B cell (primary cell): ENCODE measurements at regions not wholly inside any gene's neighbourhood (a gene's known extent, or its start where the extent isn't known, plus 50 kb on each side); places are given as distances from the start of the nearest gene placed in this dataset.

ENCODE experiments used
- ATAC-seq: fragments of 200-7000 bp; cut with Tn5 transposase; one replicate; pipeline ENCODE4 v1.10.0; 2021; ENCODE audit warnings: low read depth, mild to moderate bottlenecking, moderate number of reproducible peaks, moderate library complexity
- CTCF ChIA-PET: fragments of 350-600 bp; sonication (Branson Sonifier 250); formaldehyde crosslinking; loops from one replicate; lab custom pipeline; 2021; ENCODE audit warnings: antibody characterized with exemption, inconsistent platforms; lab: Charles Lee
- POLR2A ChIA-PET: fragments of 350-600 bp; sonication (Branson Sonifier 250); formaldehyde crosslinking; loops from one replicate; lab custom pipeline; 2021; ENCODE audit warnings: antibody characterized with exemption; lab: Charles Lee
- DNase-seq: peaks from one replicate; pipeline ENCODE4 v3.0.0; 2013
- H2AFZ ChIP-seq: 2 replicates; pipeline ENCODE4 v1.6.1; 2012; ENCODE audit warnings: mild to moderate bottlenecking, low read depth, low read length; ENCODE audit not compliant: insufficient read depth, poor library complexity, severe bottlenecking
- H3K27ac ChIP-seq, 2 donors: 1 replicate in 1 of 2; 2 replicates in 1 of 2; pipeline ENCODE4 v1.5.1; 2012 to 2013; ENCODE audit warnings: low read length in 2 of 2, mild to moderate bottlenecking in 2 of 2, moderate library complexity in 1 of 2
- H3K27me3 ChIP-seq, 4 experiments: fragments of 200-600 bp in 1 of 4; sonication (generic) in 1 of 4; replicated peaks in 1 of 4; 1 replicate in 2 of 4; 2 replicates in 2 of 4; pipeline versions ENCODE4 v1.6.1 to v1.7.0; 2013 to 2016; ENCODE audit warnings: low read length in 3 of 4, mild to moderate bottlenecking in 2 of 4, mixed read lengths in 1 of 4, moderate library complexity in 1 of 4; ENCODE audit not compliant: insufficient read depth in 4 of 4, control insufficient read depth in 3 of 4; ENCODE audit errors: control extremely low read depth in 1 of 4
- H3K36me3 ChIP-seq, 2 experiments: replicated peaks in 1 of 2; 1 replicate in 1 of 2; 2 replicates in 1 of 2; pipeline versions ENCODE4 v1.6.1 to v1.7.1; 2013; ENCODE audit warnings: low read length in 1 of 2; ENCODE audit not compliant: insufficient read depth in 2 of 2, control insufficient read depth in 1 of 2; ENCODE audit errors: control extremely low read depth in 1 of 2, extremely low read depth in 1 of 2
- H3K4me1 ChIP-seq, 2 donors: fragments of 200-600 bp in 1 of 2; sonication (generic) in 1 of 2; 1 replicate in 1 of 2; 2 replicates in 1 of 2; pipeline versions ENCODE4 v1.5.1 to v1.6.1; 2013 to 2017; ENCODE audit warnings: low read length in 2 of 2; ENCODE audit not compliant: control insufficient read depth in 2 of 2, insufficient read depth in 2 of 2
- H3K4me2 ChIP-seq: replicated peaks from 2 replicates; pipeline ENCODE3; 2012; ENCODE audit warnings: mild to moderate bottlenecking, low read depth, low read length; ENCODE audit not compliant: poor library complexity, severe bottlenecking
- H3K4me3 ChIP-seq, 5 experiments: fragments of 200-600 bp in 1 of 5; sonication (generic) in 1 of 5; 1 replicate in 3 of 5; 2 replicates in 2 of 5; pipeline versions ENCODE4 v1.5.1 to v1.7.0; 2011 to 2016; ENCODE audit warnings: low read length in 4 of 5, mild to moderate bottlenecking in 4 of 5, low read depth in 2 of 5, control low read depth in 1 of 5, moderate library complexity in 1 of 5; ENCODE audit not compliant: insufficient read depth in 1 of 5; ENCODE audit errors: control extremely low read depth in 1 of 5, extremely low read depth in 1 of 5
- H3K79me2 ChIP-seq: fragments of 200-600 bp; sonication (generic); one replicate; pipeline ENCODE4 v1.6.0; 2016; ENCODE audit warnings: low read length; ENCODE audit not compliant: control insufficient read depth, insufficient read depth
- H3K9ac ChIP-seq: fragments of 200-600 bp; sonication (generic); 2 replicates; pipeline ENCODE4 v1.6.1; 2017; ENCODE audit warnings: mild to moderate bottlenecking, low read length, moderate library complexity
- H3K9me3 ChIP-seq, 3 donors: one replicate each; pipeline versions ENCODE4 v1.6.1 to v1.7.1; 2013; ENCODE audit warnings: low read length in 2 of 3; ENCODE audit not compliant: control insufficient read depth in 2 of 3, insufficient read depth in 1 of 3; ENCODE audit errors: control extremely low read depth in 1 of 3
- H4K20me1 ChIP-seq: 2 replicates; pipeline ENCODE4 v1.6.0; 2012; ENCODE audit warnings: mild to moderate bottlenecking, low read length; ENCODE audit not compliant: insufficient read depth, control insufficient read depth, poor library complexity, severe bottlenecking
- H3K27ac Mint-ChIP-seq: one replicate; pipeline ENCODE4 v1.8.0; 2021; ENCODE audit warnings: mixed read lengths
- H3K27me3 Mint-ChIP-seq: one replicate; pipeline ENCODE4 v1.8.0; 2021; ENCODE audit warnings: mixed read lengths
- H3K4me1 Mint-ChIP-seq: one replicate; pipeline ENCODE4 v1.8.0; 2021; ENCODE audit warnings: mixed read lengths
- H3K4me3 Mint-ChIP-seq: one replicate; pipeline ENCODE4 v1.8.0; 2021; ENCODE audit warnings: mixed read lengths
- H3K9me3 Mint-ChIP-seq: one replicate; pipeline ENCODE4 v1.8.0; 2022; ENCODE audit warnings: mixed read lengths; ENCODE audit not compliant: insufficient read depth
- EZH2 ChIP-seq: IDR thresholded peaks from 2 replicates; pipeline ENCODE4 v1.6.1; 2012; ENCODE audit warnings: borderline replicate concordance, low read depth, mild to moderate bottlenecking, moderate library complexity, low read length; ENCODE audit not compliant: insufficient read depth, poor library complexity, severe bottlenecking
- WGBS: methylation state at CpG from one replicate; pipeline ENCODE4 v1.1.5; 2013; ENCODE audit warnings: missing lambda C conversion rate; ENCODE audit not compliant: insufficient coverage; 5-methylcytosine and 5-hydroxymethylcytosine counted together
- intact Hi-C: fragments of 100-400 bp; cut with micrococcal nuclease; formaldehyde crosslinking; loops from one replicate; pipeline ENCODE4 v1.10.0; 2022
- TF ChIP-seq, protein P1 (sequence below): fragments of 200-600 bp; IDR thresholded peaks from one replicate; pipeline ENCODE4 v1.8.0; 2022; ENCODE audit warnings: antibody characterized with exemption, mild to moderate bottlenecking

GRCh38 chrY:11293392-11293791, 1407.6 kb upstream of the USP9Y start:
- H3K27me3 Mint-ChIP-seq = no peaks in the 10 kb centered on the region
- ChIA-PET CTCF (no interaction called here), POLR2A (no interaction called here)
- no peak for TF ChIP-seq EZH2
- TF ChIP-seq, protein P1, sequence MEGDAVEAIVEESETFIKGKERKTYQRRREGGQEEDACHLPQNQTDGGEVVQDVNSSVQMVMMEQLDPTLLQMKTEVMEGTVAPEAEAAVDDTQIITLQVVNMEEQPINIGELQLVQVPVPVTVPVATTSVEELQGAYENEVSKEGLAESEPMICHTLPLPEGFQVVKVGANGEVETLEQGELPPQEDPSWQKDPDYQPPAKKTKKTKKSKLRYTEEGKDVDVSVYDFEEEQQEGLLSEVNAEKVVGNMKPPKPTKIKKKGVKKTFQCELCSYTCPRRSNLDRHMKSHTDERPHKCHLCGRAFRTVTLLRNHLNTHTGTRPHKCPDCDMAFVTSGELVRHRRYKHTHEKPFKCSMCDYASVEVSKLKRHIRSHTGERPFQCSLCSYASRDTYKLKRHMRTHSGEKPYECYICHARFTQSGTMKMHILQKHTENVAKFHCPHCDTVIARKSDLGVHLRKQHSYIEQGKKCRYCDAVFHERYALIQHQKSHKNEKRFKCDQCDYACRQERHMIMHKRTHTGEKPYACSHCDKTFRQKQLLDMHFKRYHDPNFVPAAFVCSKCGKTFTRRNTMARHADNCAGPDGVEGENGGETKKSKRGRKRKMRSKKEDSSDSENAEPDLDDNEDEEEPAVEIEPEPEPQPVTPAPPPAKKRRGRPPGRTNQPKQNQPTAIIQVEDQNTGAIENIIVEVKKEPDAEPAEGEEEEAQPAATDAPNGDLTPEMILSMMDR = no peak
- Histone ChIP-seq H3K36me3 (no peaks in the 10 kb centered on the region), H3K27me3 (no peaks in the 10 kb centered on the region), H3K27ac (no peak overlapping the region), H2AFZ (no peak overlapping the region), H4K20me1 (no peaks in the 10 kb centered on the region), H3K79me2 (no peaks in the 10 kb centered on the region), H3K4me3 (no peak overlapping the region), H3K4me2 (no peak overlapping the region), H3K4me1 (no peaks in the 10 kb centered on the region), H3K9me3 (no peaks in the 10 kb centered on the region), H3K9ac (no peak overlapping the region)
- no peak overlapping the region for H3K27ac Mint-ChIP-seq
- DNase-seq (no peak), ATAC-seq (no peak)
- peaks cover 2% of the 10 kb centered on the region for H3K9me3 Mint-ChIP-seq
- WGBS = 52% methylated on average over 5 of the region's 5 CpGs
- no peaks in the 10 kb centered on the region for H3K4me1 Mint-ChIP-seq
- intact Hi-C loops = no loop called here
- H3K4me3 Mint-ChIP-seq = no peak overlapping the region

- TF ChIP-seq EZH2 = no peak
- TF ChIP-seq, protein P1 = no peak
- Histone ChIP-seq H3K4me2 (no peak overlapping the region), H3K4me3 (no peak overlapping the region), H3K9ac (no peak overlapping the region), H2AFZ (no peak overlapping the region), H3K36me3 (no peaks in the 10 kb centered on the region), H3K27me3 (no peaks in the 10 kb centered on the region), H4K20me1 (no peaks in the 10 kb centered on the region), H3K9me3 (peaks cover 0 to 4% (median 0%) of the 10 kb centered on the region in 3 donors), H3K4me1 (no peaks in the 10 kb centered on the region), H3K27ac (no peak overlapping the region), H3K79me2 (no peaks in the 10 kb centered on the region)
- H3K4me3 Mint-ChIP-seq = no peak overlapping the region
- no peaks in the 10 kb centered on the region for H3K4me1 Mint-ChIP-seq
- no peaks in the 10 kb centered on the region for H3K27me3 Mint-ChIP-seq
- CTCF ChIA-PET = no interaction called here
- DNase-seq (peak; percentile 8), ATAC-seq (no peak)
- intact Hi-C loops = no loop called here
- POLR2A ChIA-PET = no interaction called here
- H3K9me3 Mint-ChIP-seq = no peaks in the 10 kb centered on the region
- 90% methylated on average over 11 of the region's 13 CpGs for WGBS
- no peak overlapping the region for H3K27ac Mint-ChIP-seq
Observed at GRCh38 chrY:11334151-11334550, 1366.9 kb upstream of the USP9Y start.
